Progenitor cell of endocrine pancreas (in vitro differentiated cells): ENCODE measurements at regions not wholly inside any gene's neighbourhood (a gene's known extent, or its start where the extent isn't known, plus 50 kb on each side); places are given as distances from the start of the nearest gene placed in this dataset.

Experiments used
- DNase-seq: peaks from one replicate; pipeline ENCODE4 v3.0.0; 2021; ENCODE audit warnings: low spot score; ENCODE audit not compliant: unreplicated experiment
- H3K27ac Mint-ChIP-seq: 2 replicates; pipeline ENCODE4 v1.8.0; 2021; ENCODE audit warnings: mild to moderate bottlenecking, moderate library complexity, mixed read lengths
- H3K27me3 Mint-ChIP-seq: 2 replicates; pipeline ENCODE4 v1.8.0; 2021; ENCODE audit warnings: mixed read lengths
- H3K36me3 Mint-ChIP-seq: 2 replicates; pipeline ENCODE4 v1.8.0; 2022; ENCODE audit warnings: mixed read lengths; ENCODE audit not compliant: insufficient read depth
- H3K4me1 Mint-ChIP-seq: 2 replicates; pipeline ENCODE4 v1.8.0; 2021; ENCODE audit warnings: low read depth, mixed read lengths
- H3K4me3 Mint-ChIP-seq: 2 replicates; pipeline ENCODE4 v1.8.0; 2021; ENCODE audit warnings: low read depth, mild to moderate bottlenecking, moderate library complexity, mixed read lengths
- H3K9me3 Mint-ChIP-seq: 2 replicates; pipeline ENCODE4 v1.8.0; 2021; ENCODE audit warnings: low read depth, mixed read lengths
- TF ChIP-seq, protein P1 (sequence below): fragments of 200-600 bp; sonication (generic); IDR thresholded peaks from one replicate; pipeline ENCODE4 v1.5.0; 2021; ENCODE audit warnings: antibody characterized with exemption, mild to moderate bottlenecking; ENCODE audit not compliant: unreplicated experiment

DNA sequence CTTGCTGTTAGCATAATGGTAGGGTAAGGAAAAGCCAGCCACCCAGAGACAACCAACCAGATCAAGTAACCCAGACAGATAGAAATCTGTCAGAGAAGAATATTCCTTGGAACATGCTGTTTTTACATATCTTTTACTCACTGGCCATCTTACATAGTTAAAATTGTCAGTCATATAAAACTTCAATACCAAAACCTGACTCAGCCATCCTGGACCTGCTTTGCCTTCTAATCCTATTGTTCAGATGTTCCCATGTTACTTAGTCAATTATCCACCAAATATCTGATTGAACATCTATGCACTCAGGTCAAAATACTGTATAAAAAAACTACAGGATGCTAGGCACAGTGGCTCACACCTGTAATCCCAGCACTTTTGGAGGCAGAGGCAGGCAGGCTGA, 466.5 kb upstream of the NRP1 start:
- DNase-seq: no peak
- Mint-ChIP-seq H3K27ac (no peak overlapping the region), H3K36me3 (no peaks in the 10 kb centered on the region), H3K27me3 (no peaks in the 10 kb centered on the region), H3K4me1 (peaks cover 20% of the 10 kb centered on the region), H3K4me3 (no peak overlapping the region), H3K9me3 (no peaks in the 10 kb centered on the region)
- TF ChIP-seq, protein P1, sequence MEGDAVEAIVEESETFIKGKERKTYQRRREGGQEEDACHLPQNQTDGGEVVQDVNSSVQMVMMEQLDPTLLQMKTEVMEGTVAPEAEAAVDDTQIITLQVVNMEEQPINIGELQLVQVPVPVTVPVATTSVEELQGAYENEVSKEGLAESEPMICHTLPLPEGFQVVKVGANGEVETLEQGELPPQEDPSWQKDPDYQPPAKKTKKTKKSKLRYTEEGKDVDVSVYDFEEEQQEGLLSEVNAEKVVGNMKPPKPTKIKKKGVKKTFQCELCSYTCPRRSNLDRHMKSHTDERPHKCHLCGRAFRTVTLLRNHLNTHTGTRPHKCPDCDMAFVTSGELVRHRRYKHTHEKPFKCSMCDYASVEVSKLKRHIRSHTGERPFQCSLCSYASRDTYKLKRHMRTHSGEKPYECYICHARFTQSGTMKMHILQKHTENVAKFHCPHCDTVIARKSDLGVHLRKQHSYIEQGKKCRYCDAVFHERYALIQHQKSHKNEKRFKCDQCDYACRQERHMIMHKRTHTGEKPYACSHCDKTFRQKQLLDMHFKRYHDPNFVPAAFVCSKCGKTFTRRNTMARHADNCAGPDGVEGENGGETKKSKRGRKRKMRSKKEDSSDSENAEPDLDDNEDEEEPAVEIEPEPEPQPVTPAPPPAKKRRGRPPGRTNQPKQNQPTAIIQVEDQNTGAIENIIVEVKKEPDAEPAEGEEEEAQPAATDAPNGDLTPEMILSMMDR: no peak

DNA sequence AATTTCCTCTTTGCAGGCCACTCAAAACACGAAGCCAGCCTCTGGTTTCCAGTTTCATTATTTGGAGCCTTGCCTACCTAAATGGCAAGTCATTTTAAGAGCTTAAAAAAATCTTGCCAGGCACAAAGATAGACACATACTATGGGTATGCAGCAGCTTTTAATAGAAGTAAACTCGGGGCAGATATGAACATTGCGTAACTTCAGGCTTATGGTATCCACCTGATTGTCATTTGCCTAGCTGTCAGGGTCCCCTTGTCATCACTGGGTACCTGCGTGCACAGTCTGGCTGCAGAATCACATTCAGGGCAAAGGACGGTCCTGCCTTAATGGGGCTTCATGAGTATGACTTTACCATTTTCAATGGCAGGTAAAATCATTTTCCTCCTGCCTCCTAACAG, 466.1 kb upstream of the NRP1 start:
- H3K4me3 Mint-ChIP-seq: no peak overlapping the region
- no peaks in the 10 kb centered on the region for H3K27me3 Mint-ChIP-seq
- peaks cover 20% of the 10 kb centered on the region for H3K4me1 Mint-ChIP-seq
- no peaks in the 10 kb centered on the region for H3K36me3 Mint-ChIP-seq
- DNase-seq: no peak
- H3K9me3 Mint-ChIP-seq: no peaks in the 10 kb centered on the region
- no peak overlapping the region for H3K27ac Mint-ChIP-seq
- TF ChIP-seq, protein P1: no peak

- DNase-seq: no peak
- TF ChIP-seq, protein P1: no peak
- no peaks in the 10 kb centered on the region for H3K36me3 Mint-ChIP-seq
- H3K27me3 Mint-ChIP-seq: no peaks in the 10 kb centered on the region
- peaks cover 20% of the 10 kb centered on the region for H3K4me1 Mint-ChIP-seq
- no peak overlapping the region for H3K4me3 Mint-ChIP-seq
- H3K9me3 Mint-ChIP-seq: no peaks in the 10 kb centered on the region
- peak overlapping the region; percentile 95 for H3K27ac Mint-ChIP-seq
These were observed 465.5 kb upstream of the NRP1 start for GRCh38 chr10:33799944-33800323.

- Mint-ChIP-seq H3K4me3 (no peak overlapping the region), H3K36me3 (no peaks in the 10 kb centered on the region), H3K4me1 (peaks cover 20% of the 10 kb centered on the region), H3K9me3 (no peaks in the 10 kb centered on the region), H3K27ac (peak overlapping the region; percentile 95), H3K27me3 (no peaks in the 10 kb centered on the region)
- TF ChIP-seq, protein P1: no peak
- no peak for DNase-seq
These were observed 464.9 kb upstream of the NRP1 start for GRCh38 chr10:33799281-33799943.

DNA sequence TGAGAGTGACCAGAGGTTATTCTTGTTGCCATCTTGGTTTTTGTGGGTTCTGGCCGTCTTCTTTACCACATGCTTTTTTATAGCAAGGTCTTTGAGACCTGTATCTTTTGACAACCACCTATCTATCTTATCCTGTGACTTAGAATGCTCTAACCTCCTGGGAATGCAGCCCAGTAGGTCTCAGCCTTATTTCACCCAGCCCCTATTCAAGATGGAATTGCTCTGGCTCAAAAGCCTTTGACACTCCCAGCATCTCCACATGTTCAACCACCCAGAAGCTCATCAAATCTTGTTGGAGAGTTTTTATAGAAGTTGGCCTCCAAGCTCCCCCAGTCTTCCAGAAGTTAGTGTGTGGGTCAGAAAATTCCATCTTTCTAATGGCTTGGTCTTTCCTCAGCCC, 464.3 kb upstream of the NRP1 start:
- Mint-ChIP-seq H3K36me3 (no peaks in the 10 kb centered on the region), H3K4me3 (no peak overlapping the region), H3K27me3 (no peaks in the 10 kb centered on the region), H3K9me3 (peaks cover 2% of the 10 kb centered on the region), H3K4me1 (peaks cover 20% of the 10 kb centered on the region), H3K27ac (peak overlapping the region; percentile 95)
- DNase-seq: no peak
- TF ChIP-seq, protein P1: no peak
